GM21360 (cell line): ENCODE measurements at regions not wholly inside any gene's neighbourhood (a gene's known extent, or its start where the extent isn't known, plus 50 kb on each side); places are given as distances from the start of the nearest gene placed in this dataset.
"Not testable (repeated sequence)": the region's sequence is repeated elsewhere in the genome, so short reads cannot be mapped to it uniquely, and the experiment has no call there.

ENCODE experiments used
- ATAC-seq: cut with Tn5 transposase; IDR thresholded peaks from one replicate; pipeline ENCODE4 v1.9.1; 2021; ENCODE audit warnings: mild to moderate bottlenecking, moderate library complexity; ENCODE audit not compliant: unreplicated experiment

DNA sequence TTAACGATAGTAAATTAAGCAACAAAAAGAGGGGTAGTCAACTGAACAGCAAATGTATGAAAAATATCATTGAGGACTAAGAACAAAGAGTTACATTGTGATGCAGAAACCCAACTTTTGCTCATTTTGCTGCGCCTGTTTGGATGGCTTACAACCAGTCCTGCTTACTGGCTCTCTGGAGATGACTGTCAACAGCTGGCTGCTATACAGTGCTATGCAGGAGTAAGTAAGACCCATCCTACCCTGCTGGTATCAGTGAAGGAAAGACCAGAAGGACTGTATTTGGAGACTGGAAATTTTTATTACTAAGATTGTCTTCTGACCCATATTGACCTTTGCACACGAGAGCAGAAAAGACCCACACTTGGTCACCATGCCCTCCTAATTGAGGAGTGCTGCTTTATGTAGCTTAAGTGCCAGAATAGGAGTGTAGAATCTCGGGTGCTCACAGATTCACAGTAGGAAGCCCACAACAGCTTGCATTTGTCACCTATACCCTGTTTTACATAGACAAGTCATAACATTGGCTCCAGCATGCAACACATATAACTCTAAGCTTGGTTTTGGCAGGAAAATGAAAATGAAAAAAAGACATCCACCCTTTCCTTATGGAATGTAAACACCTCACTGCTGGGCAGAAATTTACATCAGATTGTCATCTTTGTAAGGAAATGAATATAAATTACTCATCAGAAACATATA is 1915.0 kb upstream of the CELF4 start:
- no peak for ATAC-seq

DNA sequence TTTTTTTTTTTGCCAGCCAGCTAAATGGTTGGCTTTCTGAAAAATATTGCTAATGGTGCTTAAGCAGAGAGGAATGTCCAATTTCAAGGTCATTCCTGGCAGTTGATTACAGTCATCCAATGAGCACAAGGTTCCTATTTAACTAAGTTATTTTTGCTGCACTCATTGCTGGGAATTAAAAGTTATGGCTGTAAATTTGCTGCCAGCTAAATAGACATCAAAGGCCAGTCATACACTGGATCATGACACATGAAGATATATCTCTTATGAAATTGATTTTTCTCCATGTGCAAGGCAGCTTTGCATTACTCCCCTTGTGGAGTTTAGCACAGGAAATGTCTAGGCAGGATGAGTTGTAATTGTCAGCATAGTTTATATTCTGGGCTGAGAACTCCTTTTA is 1898.4 kb upstream of the CELF4 start:
- no peak for ATAC-seq

DNA sequence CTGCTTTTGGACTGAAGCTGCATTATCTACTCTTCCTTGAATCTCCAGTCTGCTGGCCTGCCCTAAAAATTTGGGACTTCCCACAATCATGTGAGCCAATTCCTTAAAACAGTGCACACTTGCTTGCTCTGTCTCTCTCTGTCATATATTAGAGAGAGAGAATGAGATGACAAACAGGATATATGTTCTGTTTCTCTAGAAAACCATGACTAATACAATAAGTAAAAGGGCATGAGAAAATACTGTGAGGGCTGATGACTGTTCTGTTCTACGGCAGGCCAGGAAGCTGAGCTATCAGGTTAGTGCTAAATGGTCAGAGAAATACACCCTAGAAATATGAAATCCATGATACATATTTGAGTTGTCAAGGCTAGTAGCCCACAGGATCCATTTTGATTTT is 1896.8 kb upstream of the CELF4 start:
- no peak for ATAC-seq

DNA sequence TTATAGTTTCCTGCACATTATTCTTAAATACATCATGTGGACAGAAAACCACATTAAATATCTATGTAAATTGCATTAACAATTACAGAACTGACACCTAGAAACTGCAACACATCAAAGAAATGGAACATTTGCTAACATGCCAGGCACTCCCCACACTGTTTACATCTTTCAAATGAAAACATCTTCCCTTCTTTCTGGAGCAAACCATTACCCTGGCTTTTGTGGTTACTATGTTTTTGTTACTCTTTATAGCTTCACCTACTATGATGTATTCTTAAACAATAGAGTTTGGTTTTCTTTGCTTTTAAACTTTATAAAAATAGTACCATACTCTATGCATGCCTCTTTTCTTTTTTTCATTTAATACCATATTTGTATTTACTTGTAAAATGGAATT is 1894.5 kb upstream of the CELF4 start:
- no peak for ATAC-seq

GRCh38 chr18:39455285-39455684 is 1889.7 kb upstream of the CELF4 start:
- no peak for ATAC-seq

- ATAC-seq: no peak
These were observed 1889.3 kb upstream of the CELF4 start for GRCh38 chr18:39454866-39455265.

DNA sequence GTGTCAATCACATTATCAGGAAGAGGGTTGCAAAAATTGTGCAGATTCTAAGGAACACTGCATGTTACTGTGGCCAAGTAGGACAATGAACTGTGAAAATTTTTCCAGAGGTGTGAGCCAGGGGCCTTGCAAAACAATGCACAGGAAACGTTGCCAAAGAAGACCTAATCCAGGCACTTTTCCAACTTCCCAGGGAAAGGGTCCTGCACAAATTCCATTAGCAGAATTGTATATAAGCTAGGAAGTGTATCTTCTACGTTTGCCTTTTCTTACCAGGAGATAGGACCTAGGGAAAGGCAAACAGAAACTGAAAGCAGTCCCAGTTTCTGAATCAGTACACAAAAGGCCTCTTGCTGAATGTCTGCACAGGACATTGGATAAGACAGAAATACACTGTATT is 1888.3 kb upstream of the CELF4 start:
- no peak for ATAC-seq

DNA sequence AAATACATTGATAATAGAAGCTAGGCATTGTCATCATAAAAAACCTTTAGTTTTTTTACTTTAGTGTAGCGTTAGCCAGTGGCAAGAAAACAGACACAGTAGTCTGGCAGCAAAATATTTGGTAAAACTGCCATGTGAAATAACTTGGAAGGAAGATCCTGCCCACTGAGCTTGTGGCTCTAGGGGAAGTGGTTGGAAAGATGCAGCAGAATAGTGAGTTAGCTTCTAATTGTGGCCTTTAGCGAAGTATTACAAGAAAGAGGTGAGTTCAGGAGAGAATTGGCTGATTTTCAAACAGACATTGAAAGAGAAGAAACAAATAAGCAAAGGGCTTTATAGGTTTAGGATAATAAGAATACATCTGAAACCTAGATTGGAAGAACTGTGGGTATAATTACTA is 1887.8 kb upstream of the CELF4 start:
- no peak for ATAC-seq

DNA sequence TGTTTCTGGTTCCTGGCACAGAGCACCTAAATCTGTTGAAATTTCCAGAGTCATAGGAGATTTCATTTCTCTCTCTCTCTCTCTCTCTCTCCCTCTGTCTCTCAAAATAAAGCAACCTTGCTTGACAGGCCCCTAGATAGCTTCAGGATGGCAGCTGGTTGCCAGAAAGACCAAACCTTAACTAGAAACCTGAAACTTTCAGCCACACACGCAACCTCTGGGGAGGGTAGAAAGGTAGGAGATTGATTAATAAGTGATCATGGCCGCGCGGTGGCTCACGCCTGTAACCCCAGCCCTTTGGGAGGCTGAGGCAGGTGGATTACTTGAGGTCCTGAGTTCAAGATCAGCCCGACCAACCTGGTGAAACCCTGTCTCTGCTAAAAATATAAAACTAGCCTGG is 1885.4 kb upstream of the CELF4 start:
- no peak for ATAC-seq

GRCh38 chr18:39449566-39449965 is 1884.0 kb upstream of the CELF4 start:
- no peak for ATAC-seq

GRCh38 chr18:39448942-39449341 is 1883.3 kb upstream of the CELF4 start:
- no peak for ATAC-seq

- not testable (repeated sequence) for ATAC-seq
These were observed 1879.4 kb upstream of the CELF4 start for GRCh38 chr18:39444957-39445356.

DNA sequence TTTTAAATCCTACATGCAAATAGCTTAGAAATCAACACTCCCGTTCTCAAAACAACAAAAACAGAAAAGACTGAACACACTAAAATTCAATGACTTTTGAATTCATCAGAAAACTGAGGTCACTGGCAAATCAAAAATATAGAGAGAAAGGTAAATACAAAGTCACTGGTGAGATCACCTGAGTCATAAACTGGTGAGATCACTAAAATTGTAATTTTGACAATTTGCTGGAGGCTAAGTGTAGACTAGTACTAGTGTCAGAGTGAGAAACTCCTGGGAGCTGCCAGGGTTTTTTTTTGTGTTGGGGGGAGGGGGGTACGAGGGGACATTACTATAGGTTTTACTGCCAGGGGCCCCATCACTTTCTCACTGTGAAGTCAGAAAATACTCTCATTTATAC is 1876.0 kb upstream of the CELF4 start:
- ATAC-seq: no peak

DNA sequence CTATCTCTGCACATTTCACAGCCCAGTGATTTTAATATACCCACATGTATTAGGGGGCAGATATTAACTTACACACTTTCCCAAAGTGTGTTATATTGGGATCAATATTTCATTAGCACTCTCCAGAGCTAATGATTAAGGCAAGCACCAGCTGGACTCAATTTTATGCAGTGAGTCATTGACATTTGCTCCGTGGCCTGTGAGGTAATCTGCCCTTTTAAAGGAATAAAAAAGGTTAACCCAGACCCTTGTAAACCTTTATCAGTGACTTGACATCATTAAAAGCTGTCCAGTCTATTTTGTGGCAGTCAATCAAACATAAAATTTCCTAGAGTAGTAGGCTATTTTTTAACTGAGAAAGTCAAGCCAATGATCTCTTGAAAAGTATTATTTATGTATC is 1870.4 kb upstream of the CELF4 start:
- no peak for ATAC-seq

DNA sequence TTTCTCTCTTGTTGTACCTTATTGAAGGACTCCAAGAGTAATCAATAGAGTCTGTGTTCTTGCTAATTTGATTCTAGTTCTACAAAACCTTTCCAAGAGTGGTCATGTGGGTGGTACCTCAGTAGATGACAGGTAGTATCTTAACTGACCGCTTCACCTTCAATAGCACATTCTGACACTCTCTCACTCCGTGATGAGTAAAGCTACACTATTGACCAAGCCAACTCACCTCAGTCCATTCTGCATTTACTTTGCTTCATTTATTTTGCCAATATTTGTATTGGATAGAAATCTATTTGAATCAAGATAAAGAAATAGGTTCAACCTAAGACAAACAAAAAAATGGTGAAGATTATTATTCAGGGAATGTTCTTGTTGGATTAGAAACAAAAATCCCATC is 1869.6 kb upstream of the CELF4 start:
- ATAC-seq: no peak

DNA sequence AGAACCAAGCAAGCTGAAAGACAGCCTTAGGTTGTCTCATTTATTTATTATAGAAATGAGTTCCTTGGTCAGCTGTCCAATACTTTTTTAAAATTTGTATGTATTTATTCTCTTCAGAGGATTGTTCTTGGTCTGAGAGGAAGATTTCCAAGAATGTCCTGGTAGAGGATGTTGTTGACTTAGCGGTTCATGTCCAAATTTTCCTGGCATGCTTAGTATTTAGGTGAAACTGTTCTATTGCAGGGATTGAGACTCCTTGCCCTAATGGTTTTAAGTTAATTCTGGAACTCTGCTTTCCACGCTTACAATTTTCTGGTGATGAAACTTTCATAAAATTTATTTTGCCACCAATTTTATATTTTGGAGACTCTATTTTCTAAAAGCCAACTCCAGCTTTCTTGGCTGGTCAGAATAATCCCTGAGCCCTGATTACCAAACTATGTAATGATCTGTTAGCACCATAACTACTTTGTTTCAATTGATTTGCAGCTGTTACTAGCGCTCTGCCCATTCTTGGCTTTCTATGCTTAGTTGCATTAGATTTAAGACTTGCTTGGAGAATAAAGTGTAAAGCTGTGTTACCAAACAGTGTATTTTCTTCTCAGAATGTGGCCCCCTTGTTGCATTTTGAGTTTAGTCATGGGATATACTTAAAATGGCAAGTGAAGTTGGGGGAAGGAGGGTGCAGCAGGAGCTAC is 1868.8 kb upstream of the CELF4 start:
- ATAC-seq: no peak

DNA sequence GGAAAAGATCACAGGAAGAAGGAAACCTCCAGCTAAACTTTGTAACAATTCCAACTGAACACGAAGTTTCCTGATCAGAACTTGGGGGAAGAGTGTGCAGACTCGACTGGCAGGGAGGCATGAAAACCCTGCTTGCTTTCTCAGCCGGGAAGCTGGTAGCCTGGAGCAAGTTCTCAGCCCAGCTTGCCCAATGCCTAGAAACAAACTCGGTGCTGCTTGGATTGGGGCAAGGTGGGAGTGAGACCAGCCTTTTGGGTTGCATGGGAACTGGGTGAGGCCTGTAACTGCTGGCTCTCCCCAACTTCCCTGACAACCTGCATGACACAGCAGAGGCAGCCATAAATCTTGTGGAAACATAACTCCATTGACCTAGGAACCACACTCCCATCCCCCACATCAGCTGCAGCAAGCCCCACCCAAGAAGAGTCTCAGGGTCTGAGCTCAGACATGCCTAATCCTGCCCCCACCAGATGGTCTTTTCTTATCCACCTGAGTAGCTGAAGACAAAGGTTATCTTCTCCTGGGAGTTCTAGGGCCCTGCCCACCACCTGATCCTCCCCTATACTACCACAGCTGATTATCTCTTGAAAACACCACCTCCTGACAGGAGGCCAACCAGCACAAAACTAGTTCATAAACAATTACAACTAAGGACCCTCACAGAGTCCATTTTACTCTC is 1859.7 kb upstream of the CELF4 start:
- no peak for ATAC-seq

DNA sequence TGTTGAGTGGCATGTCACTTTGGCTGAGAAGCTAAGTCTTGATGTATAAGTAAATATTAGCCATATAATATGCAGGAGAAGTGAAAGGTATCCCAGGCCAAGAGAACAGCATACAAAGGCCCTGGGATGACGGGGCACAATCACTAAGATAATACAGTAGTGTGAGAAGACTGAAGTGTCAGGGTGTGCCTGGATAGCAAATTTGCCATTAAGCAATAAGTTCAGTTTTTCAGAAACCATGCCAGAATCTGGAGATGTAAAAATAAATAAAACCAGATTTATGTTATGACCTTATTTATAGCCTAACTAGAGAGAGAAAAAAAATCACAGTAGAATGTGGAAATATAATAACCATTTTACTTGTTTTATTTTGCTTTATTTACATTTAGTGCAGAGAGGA is 1858.7 kb upstream of the CELF4 start:
- no peak for ATAC-seq

GRCh38 chr18:39421276-39421675 is 1855.7 kb upstream of the CELF4 start:
- ATAC-seq: no peak

GRCh38 chr18:39419315-39419714 is 1853.7 kb upstream of the CELF4 start:
- ATAC-seq: no peak

GRCh38 chr18:39415471-39415870 is 1849.9 kb upstream of the CELF4 start:
- ATAC-seq: no peak

DNA sequence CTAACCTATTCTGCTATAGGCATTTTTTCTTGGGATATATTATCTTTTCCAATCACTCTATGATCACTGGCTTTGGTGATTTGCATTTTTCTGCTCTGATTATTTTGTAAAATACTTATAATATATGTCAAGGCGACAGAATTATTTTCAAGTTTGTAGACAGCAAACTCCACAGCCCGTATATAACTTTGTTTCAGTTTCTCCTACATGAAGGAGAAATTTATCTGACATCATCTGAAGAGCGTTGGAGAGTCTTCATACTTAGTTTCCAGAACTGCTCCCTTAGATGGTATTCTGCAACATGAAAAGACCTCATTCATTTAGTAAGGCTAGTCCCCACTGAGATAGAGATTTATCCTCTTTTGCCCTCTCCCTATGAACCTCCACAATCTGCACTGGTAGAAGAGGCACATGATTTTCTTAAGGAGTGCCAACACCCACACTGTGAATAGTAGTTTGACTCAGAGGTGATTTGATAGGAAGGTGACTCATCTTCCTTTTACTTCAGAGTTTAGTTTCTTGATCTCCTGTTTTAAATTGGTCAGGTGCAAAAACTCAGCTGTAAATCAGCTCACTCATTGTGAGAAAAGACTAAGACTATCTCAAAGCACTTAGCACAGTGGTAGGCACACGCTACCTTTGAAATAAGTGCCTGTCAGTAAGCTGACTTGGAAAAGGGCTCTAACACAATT is 1848.6 kb upstream of the CELF4 start:
- ATAC-seq: no peak
